Naive thymus-derived CD4-positive, alpha-beta T cell (primary cell): ENCODE measurements at regions not wholly inside any gene's neighbourhood (a gene's known extent, or its start where the extent isn't known, plus 50 kb on each side); places are given as distances from the start of the nearest gene placed in this dataset.

ENCODE experiments used
- ATAC-seq: fragments of 150-1000 bp; cut with Tn5 transposase; 2 replicates; pipeline ENCODE4 v1.10.0; 2021; ENCODE audit warnings: mild to moderate bottlenecking, moderate library complexity
- CTCF ChIA-PET: fragments of 350-600 bp; sonication (Branson Sonifier 250); formaldehyde crosslinking; loops from one replicate; lab custom pipeline; 2021; ENCODE audit warnings: antibody characterized with exemption; lab: Charles Lee
- POLR2A ChIA-PET: fragments of 350-600 bp; sonication (Branson Sonifier 250); formaldehyde crosslinking; loops from one replicate; lab custom pipeline; 2021; ENCODE audit warnings: antibody characterized with exemption, inconsistent platforms; lab: Charles Lee
- DNase-seq, 9 donors: peaks; one replicate each; pipeline versions ENCODE4 v3.0.0 to v3.0.0-alpha.2; 2020 to 2022; ENCODE audit warnings: mixed read lengths in 1 of 9
- H3K27ac ChIP-seq: one replicate; pipeline ENCODE4 v1.7.0; 2013; ENCODE audit warnings: mild to moderate bottlenecking, low read depth, low read length, moderate library complexity
- H3K27me3 ChIP-seq, 2 donors: one replicate each; pipeline ENCODE4 v1.7.0; 2013; ENCODE audit warnings: low read length in 2 of 2, mild to moderate bottlenecking in 2 of 2, moderate library complexity in 2 of 2; ENCODE audit not compliant: control insufficient read depth in 2 of 2, insufficient read depth in 2 of 2
- H3K36me3 ChIP-seq, 3 experiments: 1 replicate in 2 of 3; 2 replicates in 1 of 3; pipeline ENCODE4 v1.7.0; 2013; ENCODE audit warnings: low read length in 3 of 3, mild to moderate bottlenecking in 3 of 3, moderate library complexity in 1 of 3; ENCODE audit not compliant: insufficient read depth in 3 of 3, control insufficient read depth in 2 of 3
- H3K4me1 ChIP-seq, 2 donors: one replicate each; pipeline ENCODE4 v1.7.0; 2013; ENCODE audit warnings: low read length in 2 of 2, mild to moderate bottlenecking in 2 of 2, moderate library complexity in 1 of 2; ENCODE audit not compliant: control insufficient read depth in 2 of 2, insufficient read depth in 2 of 2
- H3K4me3 ChIP-seq: 2 replicates; pipeline ENCODE4 v1.7.0; 2013; ENCODE audit warnings: mild to moderate bottlenecking, low read length
- H3K9me3 ChIP-seq, 3 experiments: 1 replicate in 2 of 3; 2 replicates in 1 of 3; pipeline ENCODE4 v1.7.0; 2013; ENCODE audit warnings: low read length in 3 of 3; ENCODE audit not compliant: control insufficient read depth in 2 of 3
- H3K27ac Mint-ChIP-seq, 9 donors: one replicate each; pipeline ENCODE4 v1.8.0; 2020 to 2022; ENCODE audit warnings: mixed read lengths in 9 of 9, mild to moderate bottlenecking in 8 of 9, moderate library complexity in 5 of 9, inconsistent platforms in 2 of 9
- H3K27me3 Mint-ChIP-seq, 5 donors: one replicate each; pipeline ENCODE4 v1.8.0; 2021 to 2022; ENCODE audit warnings: mixed read lengths in 5 of 5, mild to moderate bottlenecking in 1 of 5
- H3K36me3 Mint-ChIP-seq, 5 donors: one replicate each; pipeline ENCODE4 v1.8.0; 2020 to 2022; ENCODE audit warnings: mixed read lengths in 5 of 5, mild to moderate bottlenecking in 3 of 5, inconsistent platforms in 1 of 5
- H3K4me1 Mint-ChIP-seq, 7 donors: one replicate each; pipeline ENCODE4 v1.8.0; 2020 to 2022; ENCODE audit warnings: mixed read lengths in 7 of 7, mild to moderate bottlenecking in 3 of 7, inconsistent platforms in 1 of 7
- H3K4me3 Mint-ChIP-seq, 10 donors: one replicate each; pipeline ENCODE4 v1.8.0; 2020 to 2022; ENCODE audit warnings: mild to moderate bottlenecking in 10 of 10, mixed read lengths in 10 of 10, moderate library complexity in 6 of 10, inconsistent platforms in 2 of 10
- H3K9me3 Mint-ChIP-seq, 11 donors: one replicate each; pipeline ENCODE4 v1.8.0; 2020 to 2022; ENCODE audit warnings: mixed read lengths in 11 of 11, mild to moderate bottlenecking in 4 of 11, inconsistent platforms in 1 of 11, moderate library complexity in 1 of 11
- intact Hi-C, 2 donors: fragments of 100-400 bp; cut with micrococcal nuclease; formaldehyde crosslinking; loops; one replicate each; pipeline ENCODE4 v1.15.1; 2023

GRCh38 chr15:47824147-47824546 lies 106.8 kb downstream of the SEMA6D start:
- Histone ChIP-seq H3K36me3 (no peaks in the 10 kb centered on the region), H3K27ac (no peak overlapping the region), H3K4me3 (no peak overlapping the region), H3K27me3 (no peaks in the 10 kb centered on the region), H3K9me3 (no peaks in the 10 kb centered on the region), H3K4me1 (no peaks in the 10 kb centered on the region)
- ATAC-seq = no peak
- ChIA-PET CTCF (no interaction called here), POLR2A (no interaction called here)
- H3K4me3 Mint-ChIP-seq = no peak overlapping the region
- intact Hi-C loops = no loop called here
- H3K27ac Mint-ChIP-seq = no peak overlapping the region
- no peak for DNase-seq
- peaks cover under 1 to 20% (median 12%) of the 10 kb centered on the region in 5 donors for H3K27me3 Mint-ChIP-seq
- H3K4me1 Mint-ChIP-seq = no peaks in the 10 kb centered on the region
- peaks cover 0 to 6% (median 0%) of the 10 kb centered on the region in 11 donors for H3K9me3 Mint-ChIP-seq
- H3K36me3 Mint-ChIP-seq = no peaks in the 10 kb centered on the region

GRCh38 chr15:47829667-47830066 lies 112.4 kb downstream of the SEMA6D start:
- Mint-ChIP-seq H3K9me3 (peaks cover 0 to 6% (median 0%) of the 10 kb centered on the region in 11 donors), H3K27me3 (peaks cover 0 to 17% (median 7%) of the 10 kb centered on the region in 5 donors), H3K27ac (no peak overlapping the region), H3K4me3 (no peak overlapping the region), H3K36me3 (no peaks in the 10 kb centered on the region), H3K4me1 (no peaks in the 10 kb centered on the region)
- no peaks in the 10 kb centered on the region for H3K9me3 ChIP-seq
- H3K4me1 ChIP-seq = no peaks in the 10 kb centered on the region
- CTCF ChIA-PET = no interaction called here
- POLR2A ChIA-PET = no interaction called here
- H3K4me3 ChIP-seq = no peak overlapping the region
- no peak overlapping the region for H3K27ac ChIP-seq
- no peaks in the 10 kb centered on the region for H3K36me3 ChIP-seq
- H3K27me3 ChIP-seq = no peaks in the 10 kb centered on the region
- intact Hi-C loops = no loop called here
- no peak for DNase-seq
- ATAC-seq = no peak

GRCh38 chr15:47834093-47834492 lies 116.8 kb downstream of the SEMA6D start:
- CTCF ChIA-PET = no interaction called here
- H3K27me3 ChIP-seq = no peaks in the 10 kb centered on the region
- H3K36me3 Mint-ChIP-seq = no peaks in the 10 kb centered on the region
- ATAC-seq = no peak
- no peaks in the 10 kb centered on the region for H3K9me3 ChIP-seq
- no peak overlapping the region for H3K27ac ChIP-seq
- H3K27ac Mint-ChIP-seq = no peak overlapping the region
- DNase-seq = no peak
- H3K4me3 Mint-ChIP-seq = no peak overlapping the region
- POLR2A ChIA-PET = no interaction called here
- peaks cover 0 to 6% (median 0%) of the 10 kb centered on the region in 11 donors for H3K9me3 Mint-ChIP-seq
- H3K27me3 Mint-ChIP-seq = peaks cover 0 to 7% (median 0%) of the 10 kb centered on the region in 5 donors
- H3K36me3 ChIP-seq = no peaks in the 10 kb centered on the region
- no peak overlapping the region for H3K4me3 ChIP-seq
- H3K4me1 Mint-ChIP-seq = no peaks in the 10 kb centered on the region
- intact Hi-C loops = no loop called here
- H3K4me1 ChIP-seq = no peaks in the 10 kb centered on the region

- Mint-ChIP-seq H3K4me3 (no peak overlapping the region), H3K27me3 (peaks cover 0 to 16% (median 0%) of the 10 kb centered on the region in 5 donors), H3K36me3 (no peaks in the 10 kb centered on the region), H3K9me3 (peaks cover 0 to 6% (median 0%) of the 10 kb centered on the region in 11 donors), H3K4me1 (no peaks in the 10 kb centered on the region), H3K27ac (no peak overlapping the region)
- Histone ChIP-seq H3K9me3 (no peaks in the 10 kb centered on the region), H3K27ac (no peak overlapping the region), H3K36me3 (no peaks in the 10 kb centered on the region), H3K27me3 (no peaks in the 10 kb centered on the region), H3K4me3 (no peak overlapping the region), H3K4me1 (no peaks in the 10 kb centered on the region)
- ChIA-PET CTCF (no interaction called here), POLR2A (no interaction called here)
- no peak for DNase-seq
- no peak for ATAC-seq
- intact Hi-C loops = no loop called here
Observed at GRCh38 chr15:47839233-47839825, 122.0 kb downstream of the SEMA6D start.

GRCh38 chr15:47843124-47843663 lies 125.9 kb downstream of the SEMA6D start:
- no peak overlapping the region for H3K27ac Mint-ChIP-seq
- Histone ChIP-seq H3K4me1 (no peaks in the 10 kb centered on the region), H3K27ac (no peak overlapping the region), H3K9me3 (no peaks in the 10 kb centered on the region), H3K4me3 (no peak overlapping the region), H3K36me3 (no peaks in the 10 kb centered on the region), H3K27me3 (no peaks in the 10 kb centered on the region)
- H3K4me3 Mint-ChIP-seq = no peak overlapping the region
- ATAC-seq (no peak), DNase-seq (no peak)
- no peaks in the 10 kb centered on the region for H3K36me3 Mint-ChIP-seq
- no peaks in the 10 kb centered on the region for H3K4me1 Mint-ChIP-seq
- peaks cover 0 to 16% (median 4%) of the 10 kb centered on the region in 5 donors for H3K27me3 Mint-ChIP-seq
- H3K9me3 Mint-ChIP-seq = peaks cover 0 to 2% (median 0%) of the 10 kb centered on the region in 11 donors
- ChIA-PET POLR2A (no interaction called here), CTCF (no interaction called here)
- intact Hi-C loops = no loop called here

GRCh38 chr15:47844437-47844836 lies 127.1 kb downstream of the SEMA6D start:
- ChIA-PET CTCF (no interaction called here), POLR2A (no interaction called here)
- no peaks in the 10 kb centered on the region for H3K36me3 ChIP-seq
- Mint-ChIP-seq H3K27ac (no peak overlapping the region), H3K4me1 (no peaks in the 10 kb centered on the region), H3K36me3 (no peaks in the 10 kb centered on the region), H3K9me3 (peaks cover 0 to 2% (median 0%) of the 10 kb centered on the region in 11 donors), H3K4me3 (no peak overlapping the region), H3K27me3 (peaks cover 0 to 16% (median 4%) of the 10 kb centered on the region in 5 donors)
- H3K27me3 ChIP-seq = no peaks in the 10 kb centered on the region
- no peaks in the 10 kb centered on the region for H3K4me1 ChIP-seq
- H3K4me3 ChIP-seq = no peak overlapping the region
- intact Hi-C loops = no loop called here
- H3K9me3 ChIP-seq = no peaks in the 10 kb centered on the region
- DNase-seq (no peak), ATAC-seq (no peak)
- H3K27ac ChIP-seq = no peak overlapping the region
